ENCODE measurements at regions not wholly inside any gene's neighbourhood (a gene's known extent, or its start where the extent isn't known, plus 50 kb on each side); places are given as distances from the start of the nearest gene placed in this dataset.

GRCh38 chr13:69551193-69551592, 556.4 kb upstream of the ATXN8OS start:
- DNase-seq (ENCODE audit: low read depth in 1 of 2, low spot score in 1 of 2) (no peak), FAIRE-seq (no peak), ATAC-seq (no peak)
- TF ChIP-seq CEBPB (IDR thresholded peaks at IDR 0.05) (no peak), MAFK (IDR thresholded peaks at IDR 0.05; ENCODE audit: partially characterized antibody) (peak; percentile 41)
- H3K27ac ChIP-seq: no peak overlapping the region
- no peaks in the 10 kb centered on the region for H3K9me3 ChIP-seq
- no peak overlapping the region for H3K4me2 ChIP-seq
- POLR2A ChIA-PET: no interaction called here
- H3K4me1 ChIP-seq: no peaks in the 10 kb centered on the region
- WGBS (ENCODE audit: missing lambda C conversion rate): 63% methylated on average over 2 of the region's 2 CpGs
- CTCF ChIA-PET: no interaction called here
- H3K4me3 ChIP-seq: no peak overlapping the region

- H3K9me3 ChIP-seq: no peaks in the 10 kb centered on the region
- ChIA-PET POLR2A (no interaction called here), CTCF (no interaction called here)
- 20% methylated on average over 2 of the region's 2 CpGs for WGBS (ENCODE audit: missing lambda C conversion rate)
- H3K4me3 ChIP-seq: no peak overlapping the region
- ATAC-seq: no peak
- H3K4me1 ChIP-seq: no peaks in the 10 kb centered on the region
- no peak overlapping the region for H3K4me2 ChIP-seq
- no peak for TF ChIP-seq HEYL (CRISPR knock-in tag; IDR thresholded peaks at IDR 0.05)
- no peak for TF ChIP-seq MAX (IDR thresholded peaks at IDR 0.05)
- no peak for TF ChIP-seq EHF (CRISPR knock-in tag; IDR thresholded peaks at IDR 0.05)
- H3K27ac ChIP-seq: no peak overlapping the region
- no peak for FAIRE-seq
- no peak for DNase-seq (ENCODE audit: low read depth in 1 of 2, low spot score in 1 of 2)
These were observed 559.8 kb upstream of the ATXN8OS start for GRCh38 chr13:69547780-69548179.

- Histone ChIP-seq H3K4me2 (no peak overlapping the region), H3K4me1 (no peaks in the 10 kb centered on the region), H3K4me3 (no peak overlapping the region), H3K27ac (no peak overlapping the region), H3K9me3 (no peaks in the 10 kb centered on the region)
- WGBS (ENCODE audit: missing lambda C conversion rate): 30% methylated on average over 1 of the region's 1 CpG
- DNase-seq (ENCODE audit: low read depth in 1 of 2, low spot score in 1 of 2) (no peak), ATAC-seq (no peak), FAIRE-seq (no peak)
- TF ChIP-seq RCOR1 (IDR thresholded peaks at IDR 0.05; ENCODE audit: low read depth, low read length) (no peak), NR3C1 (IDR thresholded peaks at IDR 0.05) (no peak), MAFK (IDR thresholded peaks at IDR 0.05; ENCODE audit: partially characterized antibody) (no peak), KDM5A (IDR thresholded peaks at IDR 0.05) (no peak), MYC (IDR thresholded peaks at IDR 0.05; ENCODE audit: borderline replicate concordance, low read length) (no peak), POLR2AphosphoS2 (conservative IDR thresholded peaks at IDR 0.05; ENCODE audit: low read length) (no peak), ZNF302 (CRISPR knock-in tag; IDR thresholded peaks at IDR 0.05) (no peak), HES2 (IDR thresholded peaks at IDR 0.05) (no peak), TFCP2L1 (CRISPR knock-in tag; IDR thresholded peaks at IDR 0.05) (no peak), ZFP36 (IDR thresholded peaks at IDR 0.05; ENCODE audit: borderline replicate concordance, partially characterized antibody) (no peak), ZSCAN20 (CRISPR knock-in tag; IDR thresholded peaks at IDR 0.05) (no peak), RFX5 (IDR thresholded peaks at IDR 0.05) (no peak), NFE2L2 (conservative IDR thresholded peaks at IDR 0.05; ENCODE audit: low read length) (no peak), HOXB13 (CRISPR knock-in tag; IDR thresholded peaks at IDR 0.05; ENCODE audit: low read depth) (no peak), EP300 (IDR thresholded peaks at IDR 0.05) (no peak), CHD2 (IDR thresholded peaks at IDR 0.05; ENCODE audit: low read length, partially characterized antibody) (no peak), CTCF (IDR thresholded peaks at IDR 0.05) (no peak)
- POLR2A ChIA-PET: no interaction called here
- CTCF ChIA-PET: no interaction called here
These were observed 562.1 kb upstream of the ATXN8OS start for GRCh38 chr13:69545551-69545950.
